ENCODE measurements at regions not wholly inside any gene's neighbourhood (a gene's known extent, or its start where the extent isn't known, plus 50 kb on each side); places are given as distances from the start of the nearest gene placed in this dataset.

- no peak overlapping the region for H3K27ac ChIP-seq (ENCODE audit: low read length)
- no peaks in the 10 kb centered on the region for H3K36me3 ChIP-seq (replicated peaks; ENCODE audit: insufficient read depth, low read length)
- no peaks in the 10 kb centered on the region for H4K20me1 ChIP-seq (ENCODE audit: insufficient read depth, low read length)
- peak overlapping the region; percentile 9; the same call in 1 of the 2 replicates for H3K4me2 ChIP-seq (ENCODE audit: low read depth, low read length)
- no peak for DNase-seq
- H3K9ac ChIP-seq (ENCODE audit: low read length), result no peak overlapping the region
- no peaks in the 10 kb centered on the region for H3K9me3 ChIP-seq (replicated peaks; ENCODE audit: insufficient read depth, low read length)
- no peaks in the 10 kb centered on the region for H3K4me1 ChIP-seq (ENCODE audit: low read length)
- H2AFZ ChIP-seq (ENCODE audit: low read length), result no peak overlapping the region
- H3F3A ChIP-seq (ENCODE audit: insufficient read depth, low read length), result no peaks in the 10 kb centered on the region
- no peak overlapping the region for H3K4me3 ChIP-seq (ENCODE audit: low read length)
- H3K27me3 ChIP-seq (replicated peaks; ENCODE audit: insufficient read depth, low read length), result no peaks in the 10 kb centered on the region
- H3K79me2 ChIP-seq (ENCODE audit: low read length), result no peaks in the 10 kb centered on the region
- no peaks in the 10 kb centered on the region for H3K9me2 ChIP-seq (replicated peaks; ENCODE audit: insufficient read depth, low read length)
- TF ChIP-seq EZH2 (optimal IDR thresholded peaks at IDR 0.05; ENCODE audit: low read depth, low read length) (no peak), EZH2phosphoT487 (IDR thresholded peaks at IDR 0.05; ENCODE audit: low read length) (no peak)
- TF ChIP-seq, protein P1, sequence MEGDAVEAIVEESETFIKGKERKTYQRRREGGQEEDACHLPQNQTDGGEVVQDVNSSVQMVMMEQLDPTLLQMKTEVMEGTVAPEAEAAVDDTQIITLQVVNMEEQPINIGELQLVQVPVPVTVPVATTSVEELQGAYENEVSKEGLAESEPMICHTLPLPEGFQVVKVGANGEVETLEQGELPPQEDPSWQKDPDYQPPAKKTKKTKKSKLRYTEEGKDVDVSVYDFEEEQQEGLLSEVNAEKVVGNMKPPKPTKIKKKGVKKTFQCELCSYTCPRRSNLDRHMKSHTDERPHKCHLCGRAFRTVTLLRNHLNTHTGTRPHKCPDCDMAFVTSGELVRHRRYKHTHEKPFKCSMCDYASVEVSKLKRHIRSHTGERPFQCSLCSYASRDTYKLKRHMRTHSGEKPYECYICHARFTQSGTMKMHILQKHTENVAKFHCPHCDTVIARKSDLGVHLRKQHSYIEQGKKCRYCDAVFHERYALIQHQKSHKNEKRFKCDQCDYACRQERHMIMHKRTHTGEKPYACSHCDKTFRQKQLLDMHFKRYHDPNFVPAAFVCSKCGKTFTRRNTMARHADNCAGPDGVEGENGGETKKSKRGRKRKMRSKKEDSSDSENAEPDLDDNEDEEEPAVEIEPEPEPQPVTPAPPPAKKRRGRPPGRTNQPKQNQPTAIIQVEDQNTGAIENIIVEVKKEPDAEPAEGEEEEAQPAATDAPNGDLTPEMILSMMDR (IDR thresholded peaks at IDR 0.05; ENCODE audit: low read length), result no peak
Measured at GRCh38 chr10:42476101-42476500, 162.3 kb downstream of the ZNF33B start.

GRCh38 chr10:42475168-42476098 lies 162.9 kb downstream of the ZNF33B start:
- H3K36me3 ChIP-seq (replicated peaks; ENCODE audit: insufficient read depth, low read length), result no peaks in the 10 kb centered on the region

GRCh38 chr10:42454313-42454712 lies 184.1 kb downstream of the ZNF33B start:
- Histone ChIP-seq H3K9me3 (replicated peaks; ENCODE audit: insufficient read depth, low read length) (no peaks in the 10 kb centered on the region), H3K27ac (ENCODE audit: low read length) (no peak overlapping the region), H3K27me3 (replicated peaks; ENCODE audit: insufficient read depth, low read length) (no peaks in the 10 kb centered on the region), H3K9ac (ENCODE audit: low read length) (no peak overlapping the region), H3K4me2 (ENCODE audit: low read depth, low read length) (no peak overlapping the region), H3K9me2 (replicated peaks; ENCODE audit: insufficient read depth, low read length) (no peaks in the 10 kb centered on the region), H3K79me2 (ENCODE audit: low read length) (no peaks in the 10 kb centered on the region), H3K4me1 (ENCODE audit: low read length) (no peaks in the 10 kb centered on the region), H3K36me3 (replicated peaks; ENCODE audit: insufficient read depth, low read length) (no peaks in the 10 kb centered on the region), H3F3A (ENCODE audit: insufficient read depth, low read length) (no peaks in the 10 kb centered on the region), H3K4me3 (ENCODE audit: low read length) (no peak overlapping the region), H4K20me1 (ENCODE audit: insufficient read depth, low read length) (no peaks in the 10 kb centered on the region), H2AFZ (ENCODE audit: low read length) (no peak overlapping the region)
- no peak for TF ChIP-seq EZH2 (optimal IDR thresholded peaks at IDR 0.05; ENCODE audit: low read depth, low read length)
- TF ChIP-seq EZH2phosphoT487 (IDR thresholded peaks at IDR 0.05; ENCODE audit: low read length), result no peak
- TF ChIP-seq, protein P1 (IDR thresholded peaks at IDR 0.05; ENCODE audit: low read length), result no peak
- DNase-seq, result no peak

More at GRCh38 chr10:42475168-42476098, 162.9 kb downstream of the ZNF33B start:
- H3K27me3 ChIP-seq (replicated peaks; ENCODE audit: insufficient read depth, low read length), result no peaks in the 10 kb centered on the region
- no peak for TF ChIP-seq EZH2phosphoT487 (IDR thresholded peaks at IDR 0.05; ENCODE audit: low read length)
- TF ChIP-seq, protein P1 (IDR thresholded peaks at IDR 0.05; ENCODE audit: low read length), result no peak
- no peak for TF ChIP-seq EZH2 (optimal IDR thresholded peaks at IDR 0.05; ENCODE audit: low read depth, low read length)
- peak overlapping the region; percentile 9; the same call in 1 of the 2 replicates for H3K4me2 ChIP-seq (ENCODE audit: low read depth, low read length)
- H4K20me1 ChIP-seq (ENCODE audit: insufficient read depth, low read length), result no peaks in the 10 kb centered on the region
- H3K4me1 ChIP-seq (ENCODE audit: low read length), result no peaks in the 10 kb centered on the region
- no peaks in the 10 kb centered on the region for H3K9me3 ChIP-seq (replicated peaks; ENCODE audit: insufficient read depth, low read length)
- H3K9me2 ChIP-seq (replicated peaks; ENCODE audit: insufficient read depth, low read length), result no peaks in the 10 kb centered on the region
- no peak overlapping the region for H3K27ac ChIP-seq (ENCODE audit: low read length)
- no peak overlapping the region for H3K9ac ChIP-seq (ENCODE audit: low read length)
- no peak overlapping the region for H3K4me3 ChIP-seq (ENCODE audit: low read length)
- DNase-seq, result no peak
- no peak overlapping the region for H2AFZ ChIP-seq (ENCODE audit: low read length)
- H3K79me2 ChIP-seq (ENCODE audit: low read length), result no peaks in the 10 kb centered on the region
- H3F3A ChIP-seq (ENCODE audit: insufficient read depth, low read length), result no peaks in the 10 kb centered on the region

Measured in MM.1S (cell line).